AG10803 (cell line): ENCODE measurements at regions not wholly inside any gene's neighbourhood (a gene's known extent, or its start where the extent isn't known, plus 50 kb on each side); places are given as distances from the start of the nearest gene placed in this dataset.

Experiments
- DNase-seq: peaks from one replicate; pipeline ENCODE4 v3.0.0; 2010; ENCODE audit warnings: low read depth
- H3K4me3 ChIP-seq: 2 replicates; pipeline ENCODE4 v1.5.1; 2011; ENCODE audit warnings: mild to moderate bottlenecking, low read length, control low read depth
- TF ChIP-seq, protein P1 (sequence below): conservative IDR thresholded peaks from 2 replicates; pipeline ENCODE4 v1.5.1; 2011; ENCODE audit warnings: mild to moderate bottlenecking, low read length, control low read depth, inconsistent platforms

DNA sequence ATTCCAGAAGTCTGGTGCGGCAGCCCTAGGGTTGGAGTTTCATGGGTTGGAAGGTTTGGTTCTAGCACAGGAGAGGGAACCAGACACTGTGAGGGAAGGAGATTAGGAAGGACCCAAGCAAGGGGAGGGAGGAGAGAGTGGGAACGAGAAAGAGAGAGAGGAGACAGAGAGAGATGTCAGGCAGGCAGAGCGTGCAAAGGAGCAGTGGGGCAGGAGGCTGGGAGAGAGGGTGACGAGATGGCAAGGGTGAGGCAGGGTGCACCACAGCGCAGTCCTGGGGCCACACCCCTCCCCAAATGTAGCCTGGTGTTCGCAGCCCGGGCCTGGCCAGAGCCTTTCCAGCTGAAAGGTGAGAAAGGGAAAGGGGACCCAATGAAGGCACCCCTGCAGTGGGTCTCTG, 162.9 kb upstream of the TLE3 start:
- TF ChIP-seq, protein P1, sequence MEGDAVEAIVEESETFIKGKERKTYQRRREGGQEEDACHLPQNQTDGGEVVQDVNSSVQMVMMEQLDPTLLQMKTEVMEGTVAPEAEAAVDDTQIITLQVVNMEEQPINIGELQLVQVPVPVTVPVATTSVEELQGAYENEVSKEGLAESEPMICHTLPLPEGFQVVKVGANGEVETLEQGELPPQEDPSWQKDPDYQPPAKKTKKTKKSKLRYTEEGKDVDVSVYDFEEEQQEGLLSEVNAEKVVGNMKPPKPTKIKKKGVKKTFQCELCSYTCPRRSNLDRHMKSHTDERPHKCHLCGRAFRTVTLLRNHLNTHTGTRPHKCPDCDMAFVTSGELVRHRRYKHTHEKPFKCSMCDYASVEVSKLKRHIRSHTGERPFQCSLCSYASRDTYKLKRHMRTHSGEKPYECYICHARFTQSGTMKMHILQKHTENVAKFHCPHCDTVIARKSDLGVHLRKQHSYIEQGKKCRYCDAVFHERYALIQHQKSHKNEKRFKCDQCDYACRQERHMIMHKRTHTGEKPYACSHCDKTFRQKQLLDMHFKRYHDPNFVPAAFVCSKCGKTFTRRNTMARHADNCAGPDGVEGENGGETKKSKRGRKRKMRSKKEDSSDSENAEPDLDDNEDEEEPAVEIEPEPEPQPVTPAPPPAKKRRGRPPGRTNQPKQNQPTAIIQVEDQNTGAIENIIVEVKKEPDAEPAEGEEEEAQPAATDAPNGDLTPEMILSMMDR = no peak
- no peak for DNase-seq
- no peak overlapping the region for H3K4me3 ChIP-seq

DNA sequence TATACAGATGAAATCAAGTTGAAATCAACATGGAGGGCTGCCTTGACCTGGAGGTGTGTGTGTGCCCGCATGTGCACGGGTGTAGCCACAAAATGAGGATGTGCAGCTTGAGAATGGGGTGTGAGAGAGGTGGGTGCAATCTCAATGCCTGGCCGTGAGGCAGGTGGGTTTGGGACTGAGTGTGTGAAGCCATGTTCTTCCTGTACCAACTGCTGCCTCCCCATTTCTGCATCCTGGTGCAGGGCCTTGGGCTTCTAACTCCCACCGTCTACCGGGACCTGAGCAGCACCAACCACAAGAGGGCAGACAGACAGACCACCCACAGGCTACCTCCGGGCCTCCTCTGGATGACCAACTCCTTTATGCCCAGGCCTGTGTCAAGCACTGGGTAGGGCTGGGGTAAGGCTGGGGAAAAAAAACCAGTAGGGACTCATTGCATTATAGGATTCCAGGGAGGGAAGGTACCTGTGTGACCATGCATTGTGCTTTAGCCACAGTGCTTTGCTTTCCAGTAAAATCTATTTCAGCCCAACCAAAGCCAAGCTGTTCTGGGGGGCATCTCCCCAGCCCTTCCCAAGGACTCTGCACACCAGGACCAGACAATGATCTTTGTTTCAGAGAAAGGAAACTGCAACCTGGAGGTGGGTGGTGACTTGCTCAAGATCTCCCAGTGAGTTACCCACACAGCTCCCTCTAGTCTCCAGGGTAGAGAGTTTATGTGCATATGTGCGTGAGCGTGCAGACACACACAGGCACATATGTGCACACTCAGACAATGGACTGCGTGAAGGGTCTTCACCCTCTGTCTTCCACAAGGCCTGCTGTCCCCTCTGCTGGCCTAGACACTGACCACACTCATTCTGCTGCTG, 162.2 kb upstream of the TLE3 start:
- H3K4me3 ChIP-seq = no peak overlapping the region
- DNase-seq = no peak
- TF ChIP-seq, protein P1 = peak; percentile 7; the same call in 1 of the 2 replicates

DNA sequence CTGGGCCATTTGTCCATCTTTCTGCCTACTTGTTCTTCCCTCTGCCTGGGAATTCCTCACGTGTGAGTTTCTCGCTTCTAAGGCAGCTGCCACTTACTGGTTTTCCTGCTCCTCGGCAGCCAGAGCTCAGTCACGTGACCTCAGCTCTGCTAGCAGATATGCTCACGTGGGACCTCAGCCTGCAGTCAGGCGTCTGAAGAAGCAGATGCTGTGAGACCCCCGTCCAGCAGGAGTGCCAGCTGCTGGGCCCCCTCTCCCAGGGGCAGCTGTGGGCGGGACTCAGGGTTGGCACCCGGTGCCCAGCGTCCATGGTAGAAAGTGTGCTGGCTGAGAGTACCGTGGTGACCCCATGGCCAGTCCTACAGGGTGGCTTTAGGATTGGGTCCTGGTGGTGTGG, 161.3 kb upstream of the TLE3 start:
- no peak overlapping the region for H3K4me3 ChIP-seq
- DNase-seq = peak; percentile 78
- TF ChIP-seq, protein P1 = no peak

DNA sequence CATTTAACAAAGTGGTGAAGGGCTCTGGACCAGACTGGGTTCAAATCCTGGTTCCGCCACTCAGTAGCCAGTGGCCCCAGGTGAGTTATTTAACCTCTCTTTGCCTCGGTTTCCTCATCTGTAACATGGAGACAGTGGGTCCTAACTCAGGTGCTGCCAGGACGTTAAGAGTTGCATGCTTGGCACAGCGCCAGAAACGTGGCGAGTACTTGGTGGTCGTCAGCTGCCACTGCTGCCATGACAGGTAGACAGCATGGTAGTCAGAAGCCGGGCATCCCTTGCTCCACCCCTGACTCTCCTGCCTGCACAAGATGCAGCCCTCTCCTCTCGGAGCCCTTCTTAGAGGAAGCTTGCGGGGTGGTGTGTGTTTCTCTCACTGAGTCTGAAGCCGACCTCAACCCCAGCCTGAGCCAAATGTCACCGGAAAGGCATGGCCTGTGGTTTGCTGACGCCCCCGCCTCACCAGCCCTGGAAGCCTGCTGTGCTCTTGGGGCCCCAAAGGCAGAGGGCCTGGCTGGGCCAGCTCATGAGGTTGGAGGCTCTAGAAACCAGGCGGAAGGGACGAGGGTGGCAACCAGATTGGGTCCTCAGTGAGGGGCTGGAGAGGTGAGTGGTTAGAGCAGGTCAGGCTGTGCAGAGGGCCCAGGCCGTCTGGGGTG, 160.8 kb upstream of the TLE3 start:
- no peak for DNase-seq
- TF ChIP-seq, protein P1 = no peak
- no peak overlapping the region for H3K4me3 ChIP-seq

DNA sequence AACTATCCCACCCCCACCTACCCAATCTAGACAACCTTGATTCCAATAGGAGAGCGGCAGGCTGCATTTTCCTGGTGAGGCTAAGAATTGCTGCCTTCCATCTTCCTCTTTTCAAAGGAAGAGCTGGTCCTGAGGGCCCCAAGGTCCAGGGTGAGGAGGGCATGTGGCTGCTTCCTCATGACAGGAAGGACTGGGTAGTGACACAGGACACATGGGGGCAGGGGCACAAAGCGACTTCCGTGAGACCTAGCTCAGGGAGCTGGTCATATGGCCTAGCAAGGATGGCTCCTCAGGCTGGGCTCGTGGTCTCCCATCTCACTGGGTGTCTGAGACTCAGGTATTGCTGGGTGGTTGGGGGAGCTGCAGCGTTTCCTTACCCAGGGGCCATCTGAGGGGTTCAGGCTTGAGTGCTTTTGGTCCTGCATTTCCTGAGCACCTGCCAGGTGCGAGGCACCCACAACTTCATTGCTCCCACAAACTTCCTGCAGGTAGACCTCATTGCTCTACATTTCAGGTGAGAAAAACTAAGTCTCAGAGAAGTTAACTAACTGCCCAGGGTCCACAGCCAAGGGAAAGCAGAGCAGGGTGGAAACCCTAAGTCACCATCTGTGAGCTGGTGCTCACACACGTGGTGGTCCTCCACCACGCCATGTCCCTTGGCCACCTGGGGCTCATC, 160.0 kb upstream of the TLE3 start:
- DNase-seq = no peak
- TF ChIP-seq, protein P1 = no peak
- no peak overlapping the region for H3K4me3 ChIP-seq

DNA sequence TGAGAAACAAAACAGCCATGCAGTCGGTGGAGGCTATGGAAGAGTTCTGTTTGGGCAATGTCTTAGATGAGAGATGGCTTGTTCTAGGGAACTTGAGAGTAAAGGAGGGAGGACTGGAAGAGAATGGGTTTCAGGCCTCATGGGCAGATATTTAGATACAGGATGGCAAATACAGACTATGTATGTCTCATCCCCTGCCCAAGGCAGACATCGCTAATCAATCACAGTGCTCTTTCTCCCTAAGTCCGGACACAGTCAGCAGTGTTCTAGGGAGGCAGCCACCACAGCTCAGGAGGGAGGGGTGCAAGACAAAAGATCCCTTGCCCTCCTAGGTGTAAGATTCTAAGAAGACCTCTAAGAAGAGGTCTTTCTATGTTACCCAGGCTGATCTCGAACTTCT, 159.3 kb upstream of the TLE3 start:
- DNase-seq = no peak
- TF ChIP-seq, protein P1 = no peak
- H3K4me3 ChIP-seq = no peak overlapping the region
